ENCODE measurements at regions not wholly inside any gene's neighbourhood (a gene's known extent, or its start where the extent isn't known, plus 50 kb on each side); places are given as distances from the start of the nearest gene placed in this dataset.
A peak's percentile ranks its signal among the peaks of the same experiment; 100 is the strongest.

- DNase-seq (peak in 5 of 9 donors; percentile 16 to 30 (median 22)), ATAC-seq (no peak)
- Mint-ChIP-seq H3K36me3 (no peaks in the 10 kb centered on the region), H3K27ac (no peak overlapping the region), H3K27me3 (no peaks in the 10 kb centered on the region), H3K9me3 (no peaks in the 10 kb centered on the region), H3K4me1 (peaks cover 6 to 21% (median 16%) of the 10 kb centered on the region in 7 donors), H3K4me3 (no peak overlapping the region)
- no peaks in the 10 kb centered on the region for H3K27me3 ChIP-seq (ENCODE audit: control insufficient read depth in 2 of 2, insufficient read depth in 2 of 2, low read length in 2 of 2)
- H3K4me1 ChIP-seq (ENCODE audit: control insufficient read depth in 2 of 2, insufficient read depth in 2 of 2, low read length in 2 of 2) = peaks cover 2 to 11% of the 10 kb centered on the region in 2 donors
- POLR2A ChIA-PET = interaction anchor here (0.7 kb wide), 1 partner anchor 86 kb away, joined by 3 read pairs; no protein-coding TSS in a partner anchor
- no peaks in the 10 kb centered on the region for H3K9me3 ChIP-seq (ENCODE audit: control insufficient read depth in 2 of 3, low read length in 3 of 3)
- CTCF ChIA-PET = interaction anchor here (0.6 kb wide), 2 partner anchors 262 to 666 kb away, joined by 3 read pairs; no protein-coding TSS in a partner anchor
- intact Hi-C loops (cut with micrococcal nuclease) = loop anchor here in 1 of 2 donors (1.0 kb wide), 3 partner anchors 40 to 582 kb away; no protein-coding TSS in a partner anchor
- H3K27ac ChIP-seq (ENCODE audit: low read depth, low read length) = no peak overlapping the region
- no peaks in the 10 kb centered on the region for H3K36me3 ChIP-seq (ENCODE audit: control insufficient read depth in 2 of 3, insufficient read depth in 3 of 3, low read length in 3 of 3)
- H3K4me3 ChIP-seq (ENCODE audit: low read length) = no peak overlapping the region
Measured at GRCh38 chr2:64913357-64913869, 75.8 kb upstream of the SLC1A4 start.

- POLR2A ChIA-PET = interaction anchor here (0.7 kb wide), 1 partner anchor 85 kb away, joined by 3 read pairs; no protein-coding TSS in a partner anchor
Measured at GRCh38 chr2:64914247-64914646, 75.0 kb upstream of the SLC1A4 start.

GRCh38 chr2:64914735-64915509, 74.3 kb upstream of the SLC1A4 start:
- DNase-seq (no peak), ATAC-seq (peak; percentile 51)
- Histone ChIP-seq H3K27me3 (ENCODE audit: control insufficient read depth in 2 of 2, insufficient read depth in 2 of 2, low read length in 2 of 2) (no peaks in the 10 kb centered on the region), H3K9me3 (ENCODE audit: control insufficient read depth in 2 of 3, low read length in 3 of 3) (no peaks in the 10 kb centered on the region), H3K36me3 (ENCODE audit: control insufficient read depth in 2 of 3, insufficient read depth in 3 of 3, low read length in 3 of 3) (no peaks in the 10 kb centered on the region), H3K27ac (ENCODE audit: low read depth, low read length) (no peak overlapping the region), H3K4me3 (ENCODE audit: low read length) (no peak overlapping the region), H3K4me1 (ENCODE audit: control insufficient read depth in 2 of 2, insufficient read depth in 2 of 2, low read length in 2 of 2) (peaks cover 6 to 15% of the 10 kb centered on the region in 2 donors)
- Mint-ChIP-seq H3K27ac (peak overlapping the region in 1 of 9 donors; percentile 34), H3K9me3 (no peaks in the 10 kb centered on the region), H3K4me1 (peaks cover 6 to 33% (median 20%) of the 10 kb centered on the region in 7 donors), H3K36me3 (peaks cover 0 to 2% (median 0%) of the 10 kb centered on the region in 5 donors), H3K27me3 (no peaks in the 10 kb centered on the region), H3K4me3 (no peak overlapping the region)
- intact Hi-C loops (cut with micrococcal nuclease) = no loop called here
- ChIA-PET POLR2A (interaction anchor here (0.8 kb wide), 1 partner anchor 129 kb away, joined by 3 read pairs; no protein-coding TSS in a partner anchor), CTCF (interaction anchor here (0.6 to 1.0 kb wide), 4 partner anchors 33 to 584 kb away, joined by 3 to 5 read pairs (median 4); no protein-coding TSS in a partner anchor)

More at GRCh38 chr2:64914247-64914646, 75.0 kb upstream of the SLC1A4 start:
- no peaks in the 10 kb centered on the region for H3K36me3 ChIP-seq (ENCODE audit: control insufficient read depth in 2 of 3, insufficient read depth in 3 of 3, low read length in 3 of 3)
- no peak overlapping the region for H3K27ac ChIP-seq (ENCODE audit: low read depth, low read length)
- no peaks in the 10 kb centered on the region for H3K36me3 Mint-ChIP-seq
- H3K9me3 ChIP-seq (ENCODE audit: control insufficient read depth in 2 of 3, low read length in 3 of 3) = no peaks in the 10 kb centered on the region
- H3K27me3 Mint-ChIP-seq = no peaks in the 10 kb centered on the region
- no peak overlapping the region for H3K4me3 Mint-ChIP-seq
- no peak for ATAC-seq
- no peaks in the 10 kb centered on the region for H3K9me3 Mint-ChIP-seq
- no peak overlapping the region for H3K27ac Mint-ChIP-seq
- no peak for DNase-seq
- no peaks in the 10 kb centered on the region for H3K27me3 ChIP-seq (ENCODE audit: control insufficient read depth in 2 of 2, insufficient read depth in 2 of 2, low read length in 2 of 2)
- H3K4me1 ChIP-seq (ENCODE audit: control insufficient read depth in 2 of 2, insufficient read depth in 2 of 2, low read length in 2 of 2) = peaks cover 6 to 15% of the 10 kb centered on the region in 2 donors
- no peak overlapping the region for H3K4me3 ChIP-seq (ENCODE audit: low read length)
- CTCF ChIA-PET = interaction anchor here (0.6 to 1.0 kb wide), 2 partner anchors 34 to 665 kb away, joined by 3 read pairs; no protein-coding TSS in a partner anchor
- intact Hi-C loops (cut with micrococcal nuclease) = no loop called here
- H3K4me1 Mint-ChIP-seq = peaks cover 6 to 29% (median 18%) of the 10 kb centered on the region in 7 donors

- Histone ChIP-seq H3K27me3 (ENCODE audit: control insufficient read depth in 2 of 2, insufficient read depth in 2 of 2, low read length in 2 of 2) (no peaks in the 10 kb centered on the region), H3K4me3 (ENCODE audit: low read length) (no peak overlapping the region), H3K9me3 (ENCODE audit: control insufficient read depth in 2 of 3, low read length in 3 of 3) (no peaks in the 10 kb centered on the region), H3K27ac (ENCODE audit: low read depth, low read length) (no peak overlapping the region), H3K36me3 (ENCODE audit: control insufficient read depth in 2 of 3, insufficient read depth in 3 of 3, low read length in 3 of 3) (no peaks in the 10 kb centered on the region), H3K4me1 (ENCODE audit: control insufficient read depth in 2 of 2, insufficient read depth in 2 of 2, low read length in 2 of 2) (peaks cover 6 to 15% of the 10 kb centered on the region in 2 donors)
- intact Hi-C loops (cut with micrococcal nuclease) = no loop called here
- ChIA-PET POLR2A (interaction anchor here (0.8 kb wide), 1 partner anchor 129 kb away, joined by 3 read pairs; no protein-coding TSS in a partner anchor), CTCF (interaction anchor here (0.6 to 1.0 kb wide), 4 partner anchors 11 to 585 kb away, joined by 3 to 5 read pairs (median 4); no protein-coding TSS in a partner anchor)
- no peak for DNase-seq
- H3K27me3 Mint-ChIP-seq = no peaks in the 10 kb centered on the region
- peaks cover 0 to 2% (median 0%) of the 10 kb centered on the region in 5 donors for H3K36me3 Mint-ChIP-seq
- no peak overlapping the region for H3K27ac Mint-ChIP-seq
- no peak for ATAC-seq
- H3K4me3 Mint-ChIP-seq = no peak overlapping the region
- no peaks in the 10 kb centered on the region for H3K9me3 Mint-ChIP-seq
- H3K4me1 Mint-ChIP-seq = peaks cover 6 to 32% (median 20%) of the 10 kb centered on the region in 7 donors
Measured at GRCh38 chr2:64915510-64915900, 73.7 kb upstream of the SLC1A4 start.

- POLR2A ChIA-PET = interaction anchor here (0.7 kb wide), 1 partner anchor 309 kb away, joined by 3 read pairs; the partner anchor contains the start of gene ACTR2
- no peak for ATAC-seq
- H3K27ac Mint-ChIP-seq = peak overlapping the region in 4 of 9 donors; percentile 57 to 90 (median 87)
Measured at GRCh38 chr2:64918220-64918886, 70.8 kb upstream of the SLC1A4 start.

GRCh38 chr2:64919261-64919660, 69.9 kb upstream of the SLC1A4 start:
- Histone ChIP-seq H3K27me3 (ENCODE audit: control insufficient read depth in 2 of 2, insufficient read depth in 2 of 2, low read length in 2 of 2) (no peaks in the 10 kb centered on the region), H3K27ac (ENCODE audit: low read depth, low read length) (no peak overlapping the region), H3K4me1 (ENCODE audit: control insufficient read depth in 2 of 2, insufficient read depth in 2 of 2, low read length in 2 of 2) (peaks cover 6 to 10% of the 10 kb centered on the region in 2 donors), H3K9me3 (ENCODE audit: control insufficient read depth in 2 of 3, low read length in 3 of 3) (no peaks in the 10 kb centered on the region), H3K4me3 (ENCODE audit: low read length) (no peak overlapping the region), H3K36me3 (ENCODE audit: control insufficient read depth in 2 of 3, insufficient read depth in 3 of 3, low read length in 3 of 3) (no peaks in the 10 kb centered on the region)
- Mint-ChIP-seq H3K36me3 (peaks cover 0 to 2% (median 0%) of the 10 kb centered on the region in 5 donors), H3K9me3 (no peaks in the 10 kb centered on the region), H3K4me3 (peak overlapping the region in 8 of 10 donors; percentile 24 to 94 (median 76)), H3K4me1 (peaks cover 0 to 23% (median 16%) of the 10 kb centered on the region in 7 donors), H3K27ac (no peak overlapping the region), H3K27me3 (no peaks in the 10 kb centered on the region)
- intact Hi-C loops (cut with micrococcal nuclease) = loop anchor here in 1 of 2 donors (2.0 kb wide), 1 partner anchor 28 kb away; no protein-coding TSS in a partner anchor
- ChIA-PET POLR2A (no interaction called here), CTCF (interaction anchor here (0.6 to 4.1 kb wide), 6 partner anchors 113 to 351 kb away, joined by 3 to 30 read pairs (median 4); no protein-coding TSS in a partner anchor)
- DNase-seq = peak in 1 of 9 donors; percentile 6
- ATAC-seq = no peak

More at GRCh38 chr2:64918220-64918886, 70.8 kb upstream of the SLC1A4 start:
- no peaks in the 10 kb centered on the region for H3K9me3 ChIP-seq (ENCODE audit: control insufficient read depth in 2 of 3, low read length in 3 of 3)
- Mint-ChIP-seq H3K27me3 (no peaks in the 10 kb centered on the region), H3K4me1 (peaks cover 3 to 25% (median 16%) of the 10 kb centered on the region in 7 donors), H3K9me3 (no peaks in the 10 kb centered on the region), H3K4me3 (peak overlapping the region; percentile 73 to 94 (median 89)), H3K36me3 (peaks cover 0 to 2% (median 0%) of the 10 kb centered on the region in 5 donors)
- H3K36me3 ChIP-seq (ENCODE audit: control insufficient read depth in 2 of 3, insufficient read depth in 3 of 3, low read length in 3 of 3) = no peaks in the 10 kb centered on the region
- peak overlapping the region; percentile 77 for H3K4me3 ChIP-seq (ENCODE audit: low read length)
- CTCF ChIA-PET = interaction anchor here (0.6 to 4.1 kb wide), 21 partner anchors 13 to 433 kb away, joined by 3 to 30 read pairs (median 4); partner anchors contain the start of gene RAB1A
- no peak for DNase-seq
- intact Hi-C loops (cut with micrococcal nuclease) = loop anchor here (1.0 to 2.0 kb wide), 2 partner anchors 28 kb away; no protein-coding TSS in a partner anchor
- peaks cover 6 to 11% of the 10 kb centered on the region in 2 donors for H3K4me1 ChIP-seq (ENCODE audit: control insufficient read depth in 2 of 2, insufficient read depth in 2 of 2, low read length in 2 of 2)
- no peak overlapping the region for H3K27ac ChIP-seq (ENCODE audit: low read depth, low read length)
- H3K27me3 ChIP-seq (ENCODE audit: control insufficient read depth in 2 of 2, insufficient read depth in 2 of 2, low read length in 2 of 2) = no peaks in the 10 kb centered on the region

Measured in naive thymus-derived CD4-positive, alpha-beta T cell (primary cell).